Tibial nerve (tissue), 4 donors: ENCODE measurements at regions not wholly inside any gene's neighbourhood (a gene's known extent, or its start where the extent isn't known, plus 50 kb on each side); places are given as distances from the start of the nearest gene placed in this dataset.

ENCODE experiments used
- DNase-seq, 2 donors: peaks; one replicate each; pipeline ENCODE4 v3.0.0-alpha.2; 2019; ENCODE audit warnings: low spot score in 2 of 2
- H3K27ac ChIP-seq, 4 donors: fragments of 200-600 bp; sonication (generic) in 3 of 4; one replicate each; pipeline ENCODE4 v1.5.1; 2017 to 2019; ENCODE audit warnings: mild to moderate bottlenecking in 1 of 4
- H3K27me3 ChIP-seq, 2 donors: fragments of 200-600 bp; sonication (generic) in 1 of 2; one replicate each; pipeline versions ENCODE4 v1.5.1 to v1.6.0; 2017 to 2019
- H3K36me3 ChIP-seq, 3 donors: fragments of 200-600 bp; sonication (generic); one replicate each; pipeline ENCODE4 v1.5.1; 2018 to 2019
- H3K4me1 ChIP-seq, 4 donors: fragments of 200-600 bp; sonication (generic) in 3 of 4; one replicate each; pipeline ENCODE4 v1.5.1; 2017 to 2019
- H3K4me3 ChIP-seq, 4 donors: fragments of 200-600 bp; sonication (generic) in 3 of 4; one replicate each; pipeline ENCODE4 v1.5.1; 2017 to 2019; ENCODE audit warnings: mild to moderate bottlenecking in 1 of 4, moderate library complexity in 1 of 4
- H3K9me3 ChIP-seq, 4 donors: fragments of 200-600 bp; sonication (generic) in 3 of 4; one replicate each; pipeline ENCODE4 v1.5.1; 2017 to 2019
- EP300 ChIP-seq, 2 donors: sonication (generic); formaldehyde crosslinking; IDR thresholded peaks; one replicate each; pipeline ENCODE4 v1.6.1; 2017; ENCODE audit warnings: antibody characterized with exemption in 2 of 2, mild to moderate bottlenecking in 1 of 2
- POLR2A ChIP-seq, 2 donors: fragments of 450-650 bp; IDR thresholded peaks; one replicate each; pipeline ENCODE4 v1.6.1; 2017; ENCODE audit warnings: antibody characterized with exemption in 2 of 2, mild to moderate bottlenecking in 2 of 2, moderate library complexity in 2 of 2
- whole genome bisulfite sequencing, 2 donors: methylation state at CpG; one replicate each; pipeline ENCODE4 v1.1.5; 2018; 5-methylcytosine and 5-hydroxymethylcytosine counted together
- TF ChIP-seq, protein P1 (sequence below), 5 experiments: fragments of 200-600 bp in 3 of 5; fragments of 450-650 bp in 2 of 5; sonication (generic) in 3 of 5; IDR thresholded peaks; one replicate each; pipeline ENCODE4 v1.5.1; 2016 to 2019; ENCODE audit warnings: antibody characterized with exemption in 5 of 5, mild to moderate bottlenecking in 3 of 5, moderate library complexity in 2 of 5

DNA sequence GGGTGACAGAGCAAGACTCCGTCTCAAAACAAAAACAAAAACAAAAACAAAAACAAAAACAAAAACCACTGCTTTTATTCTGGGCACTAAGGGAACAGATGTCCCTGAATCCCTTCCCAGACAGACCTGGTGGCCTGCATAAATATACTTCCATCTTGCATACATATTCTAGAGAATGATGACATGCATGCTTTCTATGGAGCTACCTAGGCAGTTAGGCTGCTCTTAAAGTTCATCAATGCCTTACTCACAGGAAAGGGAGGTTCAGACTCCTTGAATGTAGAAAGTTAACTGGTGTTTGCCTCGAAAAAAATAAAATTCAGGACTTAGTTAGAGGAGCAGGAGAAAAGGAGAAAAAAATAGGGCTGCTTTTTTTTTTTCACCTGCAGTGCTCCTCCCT, 72.6 kb downstream of the C3orf38 start:
- WGBS, 2 donors, result 84 to 91% methylated on average over 2 of the region's 2 CpGs

DNA sequence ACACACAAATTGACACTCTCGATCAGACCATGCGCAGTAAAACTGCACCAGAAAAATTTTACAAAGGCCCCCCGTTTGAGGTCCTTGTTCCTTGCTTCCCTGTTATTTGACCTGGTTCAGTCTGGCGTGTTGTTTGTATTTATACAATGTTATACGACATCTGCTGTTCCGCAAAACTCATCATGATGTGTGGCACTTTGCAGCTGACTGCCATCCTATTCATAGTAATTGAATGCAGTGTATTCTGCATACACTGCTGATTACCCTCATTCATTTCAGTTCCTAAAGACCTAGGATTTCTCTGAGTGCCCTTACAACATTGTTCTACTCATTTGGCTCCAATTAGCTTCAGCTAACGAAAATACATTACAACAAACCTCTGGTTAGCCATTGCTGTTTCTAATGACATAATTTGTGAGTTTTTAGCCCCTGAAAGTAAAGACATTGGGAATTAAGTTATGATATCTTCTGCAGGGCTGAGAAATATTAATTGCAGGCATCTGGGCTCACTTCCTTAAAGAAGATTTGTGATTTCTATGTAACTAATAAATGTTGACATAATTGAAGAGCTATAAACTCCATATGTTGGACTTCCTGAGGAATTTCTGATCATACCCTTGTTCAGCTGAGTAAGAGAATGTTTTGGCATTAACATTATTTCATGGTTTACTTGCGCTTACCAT, 75.7 kb downstream of the C3orf38 start:
- Histone ChIP-seq H3K4me1 (no peaks in the 10 kb centered on the region), H3K4me3 (no peak overlapping the region), H3K36me3 (no peaks in the 10 kb centered on the region), H3K9me3 (no peaks in the 10 kb centered on the region), H3K27me3 (no peaks in the 10 kb centered on the region), H3K27ac (no peak overlapping the region)
- TF ChIP-seq POLR2A (IDR thresholded peaks at IDR 0.05) (no peak), EP300 (IDR thresholded peaks at IDR 0.05) (no peak)
- TF ChIP-seq, protein P1, sequence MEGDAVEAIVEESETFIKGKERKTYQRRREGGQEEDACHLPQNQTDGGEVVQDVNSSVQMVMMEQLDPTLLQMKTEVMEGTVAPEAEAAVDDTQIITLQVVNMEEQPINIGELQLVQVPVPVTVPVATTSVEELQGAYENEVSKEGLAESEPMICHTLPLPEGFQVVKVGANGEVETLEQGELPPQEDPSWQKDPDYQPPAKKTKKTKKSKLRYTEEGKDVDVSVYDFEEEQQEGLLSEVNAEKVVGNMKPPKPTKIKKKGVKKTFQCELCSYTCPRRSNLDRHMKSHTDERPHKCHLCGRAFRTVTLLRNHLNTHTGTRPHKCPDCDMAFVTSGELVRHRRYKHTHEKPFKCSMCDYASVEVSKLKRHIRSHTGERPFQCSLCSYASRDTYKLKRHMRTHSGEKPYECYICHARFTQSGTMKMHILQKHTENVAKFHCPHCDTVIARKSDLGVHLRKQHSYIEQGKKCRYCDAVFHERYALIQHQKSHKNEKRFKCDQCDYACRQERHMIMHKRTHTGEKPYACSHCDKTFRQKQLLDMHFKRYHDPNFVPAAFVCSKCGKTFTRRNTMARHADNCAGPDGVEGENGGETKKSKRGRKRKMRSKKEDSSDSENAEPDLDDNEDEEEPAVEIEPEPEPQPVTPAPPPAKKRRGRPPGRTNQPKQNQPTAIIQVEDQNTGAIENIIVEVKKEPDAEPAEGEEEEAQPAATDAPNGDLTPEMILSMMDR (IDR thresholded peaks at IDR 0.05), result no peak
- WGBS, 2 donors, result 63 to 68% methylated on average over 8 of the region's 8 CpGs
- DNase-seq, result no peak

More for the DNA sequence above, 72.6 kb downstream of the C3orf38 start:
- no peak overlapping the region for H3K4me3 ChIP-seq
- H3K36me3 ChIP-seq, result no peaks in the 10 kb centered on the region
- DNase-seq, result no peak
- no peaks in the 10 kb centered on the region for H3K9me3 ChIP-seq
- no peak overlapping the region for H3K27ac ChIP-seq
- H3K4me1 ChIP-seq, result no peaks in the 10 kb centered on the region
- no peaks in the 10 kb centered on the region for H3K27me3 ChIP-seq
- TF ChIP-seq, protein P1 (IDR thresholded peaks at IDR 0.05), result no peak
- TF ChIP-seq POLR2A (IDR thresholded peaks at IDR 0.05), result no peak
- TF ChIP-seq EP300 (IDR thresholded peaks at IDR 0.05), result no peak

DNA sequence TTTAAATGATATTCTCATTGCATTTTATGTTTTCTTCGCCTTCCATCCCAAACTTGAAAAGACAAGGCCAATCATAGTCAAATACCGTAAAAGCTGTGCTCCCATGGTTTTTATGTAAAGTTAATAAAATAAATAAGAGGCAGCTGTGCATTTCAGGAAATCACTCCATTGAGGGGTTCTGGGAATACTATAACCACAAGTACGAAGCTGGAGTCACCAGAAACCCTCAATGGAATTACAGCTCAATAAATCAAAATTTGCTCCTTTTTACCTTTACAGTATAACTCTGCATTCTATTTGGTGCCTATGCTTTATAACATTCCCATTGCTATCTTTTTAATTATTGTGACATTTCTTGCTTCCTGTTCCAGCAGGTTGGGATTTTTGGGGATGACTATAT, 77.2 kb downstream of the C3orf38 start:
- no peak for TF ChIP-seq POLR2A (IDR thresholded peaks at IDR 0.05)
- TF ChIP-seq, protein P1 (IDR thresholded peaks at IDR 0.05), result no peak
- no peak for TF ChIP-seq EP300 (IDR thresholded peaks at IDR 0.05)
- H3K4me3 ChIP-seq, result no peak overlapping the region
- H3K36me3 ChIP-seq, result no peaks in the 10 kb centered on the region
- 56% methylated on average over 3 of the region's 3 CpGs for WGBS, 2 donors
- no peaks in the 10 kb centered on the region for H3K4me1 ChIP-seq
- no peak for DNase-seq
- H3K9me3 ChIP-seq, result no peaks in the 10 kb centered on the region
- H3K27ac ChIP-seq, result no peak overlapping the region
- no peaks in the 10 kb centered on the region for H3K27me3 ChIP-seq

DNA sequence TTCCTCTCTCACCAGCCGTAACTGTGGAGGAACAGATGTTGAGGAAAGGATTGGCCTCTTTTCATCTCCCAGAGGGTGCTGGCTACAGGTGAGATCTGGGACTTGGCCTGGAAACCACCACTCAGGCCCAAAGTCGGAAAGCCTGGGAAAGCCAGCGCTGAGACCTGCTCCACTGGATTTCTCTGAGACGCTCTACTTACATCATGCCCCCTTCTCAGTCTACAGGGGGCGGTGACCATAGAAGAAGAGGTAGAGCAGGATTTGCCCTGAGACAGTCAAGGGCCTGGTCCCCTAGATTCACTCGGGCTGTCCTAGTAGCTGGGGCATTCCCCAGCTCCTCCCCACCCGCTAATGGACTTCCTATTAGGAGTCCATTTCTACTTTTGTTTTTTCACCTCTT, 80.9 kb downstream of the C3orf38 start:
- H3K4me3 ChIP-seq, result no peak overlapping the region
- H3K9me3 ChIP-seq, result no peaks in the 10 kb centered on the region

DNA sequence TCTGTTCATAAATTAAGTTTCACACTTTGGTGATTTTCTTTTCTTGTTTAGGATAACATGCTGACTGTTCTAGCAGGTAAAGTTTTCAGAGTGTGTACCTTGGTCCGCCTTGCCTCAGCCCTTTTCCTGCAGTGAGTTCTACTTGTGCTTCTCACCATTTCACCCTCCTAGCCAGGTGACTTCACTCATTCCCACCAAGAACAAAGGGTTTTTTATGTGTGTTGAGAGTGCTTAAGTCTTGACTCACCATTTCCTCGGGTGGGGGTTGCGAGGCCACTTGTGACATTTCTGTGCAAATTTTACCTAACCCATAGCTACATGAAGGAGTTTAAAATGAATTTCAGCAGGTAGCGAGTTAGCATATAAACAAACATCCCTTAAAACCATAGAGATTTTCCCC, 81.4 kb downstream of the C3orf38 start:
- no peak for TF ChIP-seq POLR2A (IDR thresholded peaks at IDR 0.05)
- no peak for TF ChIP-seq EP300 (IDR thresholded peaks at IDR 0.05)
- TF ChIP-seq, protein P1 (IDR thresholded peaks at IDR 0.05), result no peak
- no peaks in the 10 kb centered on the region for H3K4me1 ChIP-seq
- H3K27ac ChIP-seq, result no peak overlapping the region
- H3K4me3 ChIP-seq, result no peak overlapping the region
- no peaks in the 10 kb centered on the region for H3K9me3 ChIP-seq
- H3K36me3 ChIP-seq, result no peaks in the 10 kb centered on the region
- 78 to 87% methylated on average over 4 of the region's 4 CpGs for WGBS, 2 donors
- no peaks in the 10 kb centered on the region for H3K27me3 ChIP-seq
- no peak for DNase-seq

More for the DNA sequence above, 80.9 kb downstream of the C3orf38 start:
- TF ChIP-seq POLR2A (IDR thresholded peaks at IDR 0.05) (no peak), EP300 (IDR thresholded peaks at IDR 0.05) (no peak)
- TF ChIP-seq, protein P1 (IDR thresholded peaks at IDR 0.05), result no peak
- H3K27ac ChIP-seq, result no peak overlapping the region
- 96 to 97% methylated on average over 7 of the region's 7 CpGs for WGBS, 2 donors
- H3K4me1 ChIP-seq, result no peaks in the 10 kb centered on the region
- no peak for DNase-seq
- H3K36me3 ChIP-seq, result no peaks in the 10 kb centered on the region
- H3K27me3 ChIP-seq, result no peaks in the 10 kb centered on the region
